NB4 (cell line): ENCODE measurements at regions not wholly inside any gene's neighbourhood (a gene's known extent, or its start where the extent isn't known, plus 50 kb on each side); places are given as distances from the start of the nearest gene placed in this dataset.

Experiments used
- DNase-seq: peaks from one replicate; pipeline ENCODE4 v3.0.0; 2010; ENCODE audit warnings: low read depth
- H3K4me3 ChIP-seq: one replicate; pipeline ENCODE4 v1.5.1; 2011; ENCODE audit warnings: mild to moderate bottlenecking, low read depth, low read length, moderate library complexity
- MYC ChIP-seq: IDR thresholded peaks from 2 replicates; pipeline ENCODE4 v1.6.1; 2011; ENCODE audit warnings: low read depth, low read length
- POLR2A ChIP-seq: IDR thresholded peaks from 2 replicates; pipeline ENCODE4 v1.6.1; 2011; ENCODE audit warnings: mild to moderate bottlenecking; ENCODE audit not compliant: insufficient read length; ENCODE audit errors: extremely low read depth
- TF ChIP-seq, protein P1 (sequence below): IDR thresholded peaks from one replicate; pipeline ENCODE4 v1.5.1; 2012; ENCODE audit warnings: low read depth, low read length
- TF ChIP-seq, protein P2 (sequence below): IDR thresholded peaks from 2 replicates; pipeline ENCODE4 v1.6.1; 2011; ENCODE audit warnings: low read depth, low read length

DNA sequence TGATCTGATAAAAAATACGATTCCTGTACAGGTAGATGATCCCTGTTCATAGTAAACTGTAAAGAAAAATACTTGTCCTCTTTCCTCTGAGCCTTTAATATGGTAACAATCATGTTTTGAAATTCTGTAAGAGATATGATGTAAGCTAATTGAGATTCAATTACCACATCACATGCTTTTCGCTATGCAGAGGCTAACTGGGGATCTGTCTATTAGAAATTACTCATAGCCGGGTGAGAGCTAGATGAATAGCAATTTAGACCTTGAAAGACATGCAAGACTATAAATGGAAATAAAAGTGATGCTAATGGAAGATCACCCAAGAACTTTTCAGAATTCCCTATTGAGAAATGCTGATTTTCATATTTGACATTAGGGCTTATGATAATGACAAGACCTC lies 579.9 kb upstream of the ZNF717 start:
- TF ChIP-seq, protein P1, sequence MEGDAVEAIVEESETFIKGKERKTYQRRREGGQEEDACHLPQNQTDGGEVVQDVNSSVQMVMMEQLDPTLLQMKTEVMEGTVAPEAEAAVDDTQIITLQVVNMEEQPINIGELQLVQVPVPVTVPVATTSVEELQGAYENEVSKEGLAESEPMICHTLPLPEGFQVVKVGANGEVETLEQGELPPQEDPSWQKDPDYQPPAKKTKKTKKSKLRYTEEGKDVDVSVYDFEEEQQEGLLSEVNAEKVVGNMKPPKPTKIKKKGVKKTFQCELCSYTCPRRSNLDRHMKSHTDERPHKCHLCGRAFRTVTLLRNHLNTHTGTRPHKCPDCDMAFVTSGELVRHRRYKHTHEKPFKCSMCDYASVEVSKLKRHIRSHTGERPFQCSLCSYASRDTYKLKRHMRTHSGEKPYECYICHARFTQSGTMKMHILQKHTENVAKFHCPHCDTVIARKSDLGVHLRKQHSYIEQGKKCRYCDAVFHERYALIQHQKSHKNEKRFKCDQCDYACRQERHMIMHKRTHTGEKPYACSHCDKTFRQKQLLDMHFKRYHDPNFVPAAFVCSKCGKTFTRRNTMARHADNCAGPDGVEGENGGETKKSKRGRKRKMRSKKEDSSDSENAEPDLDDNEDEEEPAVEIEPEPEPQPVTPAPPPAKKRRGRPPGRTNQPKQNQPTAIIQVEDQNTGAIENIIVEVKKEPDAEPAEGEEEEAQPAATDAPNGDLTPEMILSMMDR, result no peak
- no peak for TF ChIP-seq MYC
- TF ChIP-seq POLR2A, result no peak
- TF ChIP-seq, protein P2, sequence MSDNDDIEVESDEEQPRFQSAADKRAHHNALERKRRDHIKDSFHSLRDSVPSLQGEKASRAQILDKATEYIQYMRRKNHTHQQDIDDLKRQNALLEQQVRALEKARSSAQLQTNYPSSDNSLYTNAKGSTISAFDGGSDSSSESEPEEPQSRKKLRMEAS, result no peak
- H3K4me3 ChIP-seq, result no peak overlapping the region
- no peak for DNase-seq

DNA sequence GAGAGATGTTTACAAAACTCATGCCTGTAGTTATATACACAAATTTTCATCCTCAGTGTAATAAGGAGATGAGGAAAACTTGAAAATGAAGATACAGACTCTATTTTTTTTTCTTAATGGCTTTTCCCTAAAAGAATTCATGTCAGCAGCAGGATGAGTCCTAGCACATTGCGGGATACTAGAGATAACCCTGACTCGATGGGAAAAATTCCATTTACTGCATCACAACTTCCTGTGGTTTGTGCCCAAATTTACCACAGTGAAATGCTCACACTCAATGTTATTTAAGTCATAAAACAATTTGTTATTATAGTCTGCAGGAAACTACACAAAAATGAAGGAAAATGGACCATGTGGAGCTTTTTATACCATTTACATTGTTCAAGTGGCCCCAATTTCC lies 581.9 kb upstream of the ZNF717 start:
- no peak for DNase-seq
- TF ChIP-seq, protein P1, result no peak
- no peak for TF ChIP-seq MYC
- TF ChIP-seq POLR2A, result no peak
- TF ChIP-seq, protein P2, result no peak
- no peak overlapping the region for H3K4me3 ChIP-seq

DNA sequence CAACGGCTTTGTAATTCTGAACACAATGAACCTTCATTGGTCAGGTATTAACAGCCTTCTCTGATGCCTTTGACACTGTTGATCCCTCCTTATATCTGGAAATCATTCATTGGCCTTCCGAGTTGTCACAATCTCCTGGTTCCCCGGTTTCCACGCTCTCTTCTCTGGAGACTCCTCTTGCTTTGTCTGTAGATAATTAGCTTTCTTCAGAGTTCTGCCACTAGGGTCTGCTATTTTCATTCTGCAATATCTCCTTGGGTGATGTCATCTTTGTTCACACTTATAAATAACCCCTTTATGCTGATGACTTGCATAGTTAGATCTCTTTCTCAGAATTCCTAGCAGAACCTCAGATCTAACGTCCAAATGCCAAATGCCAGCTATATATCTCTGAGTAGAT lies 583.8 kb upstream of the ZNF717 start:
- peak; percentile 9 for DNase-seq
- H3K4me3 ChIP-seq, result no peak overlapping the region
- TF ChIP-seq MYC (no peak), POLR2A (no peak)
- TF ChIP-seq, protein P1, result peak; percentile 20

DNA sequence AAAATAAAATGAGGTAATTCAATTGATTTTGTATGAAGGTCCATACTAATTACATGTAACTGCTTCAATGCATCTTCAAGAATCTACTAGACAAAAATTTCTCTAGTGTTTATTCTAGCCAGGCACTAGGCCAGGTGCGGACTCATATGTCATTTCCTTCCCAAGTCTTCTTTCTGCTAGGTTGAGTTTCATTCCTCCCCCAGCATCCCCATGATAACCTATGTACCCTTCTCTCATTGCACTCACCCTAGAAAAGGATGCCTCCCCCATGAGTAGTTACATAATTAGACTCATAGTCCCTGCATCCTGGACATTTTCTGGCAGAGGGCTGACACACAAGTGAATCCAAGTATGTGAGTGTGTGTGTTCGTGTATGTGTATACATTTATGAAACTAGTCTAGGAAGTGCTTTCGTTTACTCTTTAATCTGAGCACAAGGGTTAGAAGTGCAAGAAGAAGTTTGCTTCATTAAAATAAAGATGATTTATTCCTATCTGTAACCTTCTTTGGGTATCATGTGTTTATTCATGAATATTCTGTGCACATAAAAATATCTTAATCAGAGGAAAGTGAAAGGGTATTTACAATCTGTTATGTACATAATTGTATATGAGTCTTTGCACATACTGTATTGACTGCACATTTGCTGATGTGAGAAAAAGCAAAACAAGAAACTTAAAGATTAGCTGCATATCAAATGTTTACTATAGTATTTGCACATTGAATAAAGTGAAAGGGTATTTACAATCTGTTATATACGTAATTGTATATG lies 585.6 kb upstream of the ZNF717 start:
- TF ChIP-seq MYC (no peak), POLR2A (no peak)
- TF ChIP-seq, protein P1, result no peak
- H3K4me3 ChIP-seq, result no peak overlapping the region
- DNase-seq, result no peak

DNA sequence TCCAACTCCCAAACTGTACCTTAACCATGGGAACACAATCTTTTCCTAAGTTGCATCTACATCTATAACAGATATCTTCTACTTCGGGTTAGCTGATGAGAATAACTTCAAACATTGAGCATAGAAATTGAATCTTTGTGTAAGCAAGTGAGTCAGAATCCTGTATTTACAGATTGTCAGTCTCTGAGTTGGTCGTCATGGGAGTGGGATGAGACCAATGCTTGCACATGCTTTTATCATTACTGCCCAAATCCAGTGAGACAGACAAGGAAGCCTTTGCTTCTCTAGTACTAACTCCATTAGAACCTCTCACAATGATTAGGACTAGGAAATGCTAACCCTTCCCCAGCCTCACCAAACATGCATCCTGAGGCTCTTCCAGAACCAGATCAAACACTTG lies 587.1 kb upstream of the ZNF717 start:
- TF ChIP-seq, protein P1, result no peak
- no peak for TF ChIP-seq MYC
- TF ChIP-seq, protein P2, result no peak
- no peak for TF ChIP-seq POLR2A
- no peak overlapping the region for H3K4me3 ChIP-seq
- DNase-seq, result no peak

DNA sequence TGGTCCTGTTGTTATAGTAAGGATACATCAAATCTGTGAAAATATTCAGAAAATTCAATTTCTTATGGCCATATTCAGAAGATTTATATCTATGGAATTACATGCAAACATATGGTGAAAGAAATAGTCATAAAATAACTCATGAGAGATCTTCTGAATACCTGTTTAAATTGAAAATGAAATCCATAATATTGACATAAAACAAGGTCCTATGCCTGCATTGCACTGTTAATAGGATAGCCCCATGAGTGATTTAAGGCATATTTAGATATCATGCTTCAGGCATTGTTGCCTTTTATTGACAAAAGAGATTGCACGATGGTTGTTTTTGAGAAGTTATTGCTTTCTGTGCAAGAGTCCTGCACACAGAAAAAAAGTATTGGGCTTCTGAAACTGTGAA lies 591.7 kb upstream of the ZNF717 start:
- TF ChIP-seq MYC, result no peak
- TF ChIP-seq, protein P1, result no peak
- TF ChIP-seq POLR2A, result no peak
- TF ChIP-seq, protein P2, result no peak
- no peak for DNase-seq
- H3K4me3 ChIP-seq, result no peak overlapping the region
